HepG2 (cell line): ENCODE measurements at regions not wholly inside any gene's neighbourhood (a gene's known extent, or its start where the extent isn't known, plus 50 kb on each side); places are given as distances from the start of the nearest gene placed in this dataset.

Experiments used
- CREB1 ChIP-seq, 2 experiments: fragments of 450-650 bp in 1 of 2; IDR thresholded peaks; 2 replicates each; pipeline ENCODE4 v1.6.1; 2016 to 2017; ENCODE audit warnings: control low read depth in 1 of 2, mild to moderate bottlenecking in 1 of 2, missing compliant biosample characterization in 1 of 2, missing genetic modification characterization in 1 of 2
- CTCF ChIP-seq: sonication (generic); formaldehyde crosslinking; IDR thresholded peaks from 2 replicates; pipeline ENCODE4 v1.5.0; 2020; ENCODE audit warnings: mild to moderate bottlenecking, missing genetic modification reagents, moderate library complexity
- EZH2 ChIP-seq: conservative IDR thresholded peaks from 2 replicates; pipeline ENCODE4 v1.6.1; 2012; ENCODE audit warnings: mild to moderate bottlenecking, low read depth, low read length, moderate library complexity
- JUND ChIP-seq: sonication (generic); formaldehyde crosslinking; IDR thresholded peaks from 2 replicates; pipeline ENCODE4 v1.8.0; 2022; ENCODE audit warnings: mild to moderate bottlenecking, missing genetic modification reagents
- PHF20 ChIP-seq: sonication (generic); formaldehyde crosslinking; IDR thresholded peaks from 2 replicates; pipeline ENCODE4 v1.5.0; 2020; ENCODE audit warnings: mild to moderate bottlenecking, missing genetic modification reagents
- PRDM10 ChIP-seq: sonication (generic); formaldehyde crosslinking; IDR thresholded peaks from 2 replicates; pipeline ENCODE4 v1.4.0; 2020; ENCODE audit warnings: low read depth, missing genetic modification reagents
- SRSF4 ChIP-seq: fragments of 200-400 bp; formaldehyde crosslinking; IDR thresholded peaks from one replicate; pipeline ENCODE4 v1.6.1; 2018; ENCODE audit warnings: mild to moderate bottlenecking, low read depth, low read length, moderate library complexity; ENCODE audit not compliant: poor library complexity, severe bottlenecking
- TAF1 ChIP-seq: sonication (generic); formaldehyde crosslinking; IDR thresholded peaks from 2 replicates; pipeline ENCODE4 v1.4.0; 2020; ENCODE audit warnings: missing genetic modification reagents
- YY1 ChIP-seq: IDR thresholded peaks from 2 replicates; pipeline ENCODE4 v1.6.1; 2011; ENCODE audit warnings: low read length, low read depth, moderate library complexity, mild to moderate bottlenecking; ENCODE audit not compliant: insufficient read depth, insufficient replicate concordance
- ZBTB44 ChIP-seq: sonication (generic); formaldehyde crosslinking; IDR thresholded peaks from 2 replicates; pipeline ENCODE4 v1.4.0; 2020; ENCODE audit warnings: missing genetic modification reagents
- ZFP36 ChIP-seq: fragments of 150-350 bp; IDR thresholded peaks from 2 replicates; pipeline ENCODE4 v1.6.1; 2018; ENCODE audit warnings: borderline replicate concordance, low read length, low read depth; ENCODE audit not compliant: partially characterized antibody
- ZFX ChIP-seq: sonication (generic); formaldehyde crosslinking; IDR thresholded peaks from 2 replicates; pipeline ENCODE4 v1.4.0; 2020; ENCODE audit warnings: mild to moderate bottlenecking, low read depth, missing genetic modification reagents, moderate library complexity
- ZNF232 ChIP-seq: sonication (generic); formaldehyde crosslinking; IDR thresholded peaks from 2 replicates; pipeline ENCODE4 v1.4.0; 2020; ENCODE audit warnings: missing genetic modification reagents, borderline replicate concordance

GRCh38 chr2:154638783-154639182 lies 59.7 kb upstream of the KCNJ3 start:
- TF ChIP-seq JUND (CRISPR knock-in tag) (no peak), PHF20 (CRISPR knock-in tag) (no peak), TAF1 (CRISPR knock-in tag) (no peak), ZFX (CRISPR knock-in tag) (no peak), ZFP36 (no peak), EZH2 (no peak), ZNF232 (CRISPR knock-in tag) (no peak), YY1 (no peak), PRDM10 (CRISPR knock-in tag) (no peak), CTCF (CRISPR knock-in tag) (no peak), CREB1 (IDR thresholded peaks at IDR 0.05) (no peak), CREB1 (CRISPR knock-in tag; IDR thresholded peaks at IDR 0.05) (no peak), SRSF4 (no peak), ZBTB44 (CRISPR knock-in tag) (no peak)
